GM12878 (cell line): ENCODE measurements at regions not wholly inside any gene's neighbourhood (a gene's known extent, or its start where the extent isn't known, plus 50 kb on each side); places are given as distances from the start of the nearest gene placed in this dataset.

Experiments
- ATAC-seq: fragments of 200-7000 bp; cut with Tn5 transposase; 3 replicates; pipeline ENCODE4 v1.9.1; 2020; ENCODE audit warnings: mild to moderate bottlenecking, moderate library complexity
- BruUV-seq: library from RNA; stranded (reverse); fragments of 400-500 nt; replicated peaks from 2 replicates; lab custom pipeline; 2021; lab: Mats Ljungman, UMichigan
- CTCF ChIA-PET: fragments of 300-600 bp; sonication (Branson Sonifier 250); formaldehyde crosslinking; extraction: SDS; loops from one replicate; lab custom pipeline; 2021; ENCODE audit warnings: inconsistent platforms; lab: Yijun Ruan, JAX
- POLR2A ChIA-PET: fragments of 350-600 bp; formaldehyde crosslinking; extraction: SDS; loops from one replicate; lab custom pipeline; 2021; ENCODE audit warnings: inconsistent platforms; lab: Charles Lee
- RAD21 ChIA-PET: fragments of 300-600 bp; sonication (Branson Sonifier 250); formaldehyde crosslinking; loops from one replicate; lab custom pipeline; 2023; ENCODE audit warnings: antibody characterized with exemption; ENCODE audit not compliant: unreplicated experiment; lab: Charles Lee
- SMC1A ChIA-PET: fragments of 300-600 bp; sonication (Branson Sonifier 250); formaldehyde crosslinking; loops from one replicate; lab custom pipeline; 2023; ENCODE audit not compliant: unreplicated experiment, uncharacterized antibody; lab: Charles Lee
- DNase-seq: peaks from one replicate; pipeline ENCODE4 v3.0.0-alpha.2; 2011; ENCODE audit warnings: low read depth, low spot score
- FAIRE-seq: peaks from 3 replicates; lab custom pipeline; 2011; peaks lifted over from hg19 to GRCh38; lab: Jason Lieb, UNC
- H2AFZ ChIP-seq: 2 replicates; pipeline ENCODE4 v1.6.0; 2011; ENCODE audit warnings: low read depth, low read length, control low read depth; ENCODE audit not compliant: control insufficient read depth
- H3K27ac ChIP-seq: 2 replicates; pipeline ENCODE4 v1.5.1; 2011; ENCODE audit warnings: control low read depth; ENCODE audit not compliant: control insufficient read depth, insufficient read depth
- H3K27me3 ChIP-seq, 2 experiments: replicated peaks in 1 of 2; 2 replicates each; pipeline versions ENCODE4 v1.6.0 to v1.6.1; 2011; ENCODE audit warnings: low read length in 1 of 2; ENCODE audit not compliant: control insufficient read depth in 2 of 2, insufficient read depth in 2 of 2
- H3K36me3 ChIP-seq, 2 experiments: 2 replicates each; pipeline ENCODE4 v1.5.1; 2011; ENCODE audit warnings: low read length in 1 of 2; ENCODE audit not compliant: control insufficient read depth in 2 of 2, insufficient read depth in 2 of 2
- H3K4me1 ChIP-seq: 2 replicates; pipeline ENCODE4 v1.6.1; 2011; ENCODE audit warnings: mild to moderate bottlenecking, low read length, moderate library complexity, mixed read lengths; ENCODE audit not compliant: control insufficient read depth, insufficient read depth
- H3K4me2 ChIP-seq: 2 replicates; pipeline ENCODE4 v1.6.0; 2011; ENCODE audit warnings: control low read depth; ENCODE audit not compliant: control insufficient read depth, insufficient read depth
- H3K4me3 ChIP-seq: fragments of 200-600 bp; sonication (generic); 2 replicates; pipeline ENCODE4 v1.5.1; 2016
- H3K79me2 ChIP-seq: 2 replicates; pipeline ENCODE4 v1.6.0; 2011; ENCODE audit warnings: low read length; ENCODE audit not compliant: control insufficient read depth, insufficient read depth
- H3K9ac ChIP-seq: 2 replicates; pipeline ENCODE4 v1.8.0; 2011; ENCODE audit warnings: low read length, control low read depth, mixed read lengths; ENCODE audit not compliant: control insufficient read depth, insufficient read depth
- H3K9me3 ChIP-seq: replicated peaks from 3 replicates; pipeline ENCODE4 v1.5.1; 2011; ENCODE audit warnings: mild to moderate bottlenecking, low read length; ENCODE audit not compliant: control insufficient read depth, insufficient read depth
- H4K20me1 ChIP-seq: 2 replicates; pipeline ENCODE4 v1.6.0; 2011; ENCODE audit not compliant: control insufficient read depth, insufficient read depth
- BRCA1 ChIP-seq: IDR thresholded peaks from 2 replicates; pipeline ENCODE4 v1.6.1; 2011; ENCODE audit warnings: low read depth, low read length, improper control_type of control experiment
- CBX3 ChIP-seq: fragments of 200-600 bp; sonication (generic); IDR thresholded peaks from 2 replicates; pipeline ENCODE4 v1.6.1; 2016; ENCODE audit warnings: low read depth, borderline replicate concordance
- E4F1 ChIP-seq: fragments of 450-650 bp; IDR thresholded peaks from 2 replicates; pipeline ENCODE4 v1.6.1; 2018; ENCODE audit warnings: borderline replicate concordance, mild to moderate bottlenecking; ENCODE audit not compliant: partially characterized antibody
- JUND ChIP-seq: IDR thresholded peaks from 2 replicates; pipeline ENCODE4 v1.6.1; 2012; ENCODE audit warnings: low read depth, mild to moderate bottlenecking, low read length, improper control_type of control experiment, moderate library complexity
- MEF2B ChIP-seq: fragments of 450-650 bp; IDR thresholded peaks from 2 replicates; pipeline ENCODE4 v1.6.1; 2018; ENCODE audit warnings: mild to moderate bottlenecking, moderate library complexity; ENCODE audit not compliant: partially characterized antibody, poor library complexity, severe bottlenecking
- MYC ChIP-seq: IDR thresholded peaks from 2 replicates; pipeline ENCODE4 v1.6.1; 2011; ENCODE audit warnings: mild to moderate bottlenecking, low read length, moderate library complexity, inconsistent platforms; ENCODE audit not compliant: insufficient read depth, insufficient replicate concordance, insufficient read length, severe bottlenecking
- NKRF ChIP-seq: fragments of 450-650 bp; conservative IDR thresholded peaks from 2 replicates; pipeline ENCODE4 v1.6.1; 2017; ENCODE audit warnings: mild to moderate bottlenecking, moderate library complexity
- RAD21 ChIP-seq: IDR thresholded peaks from 2 replicates; pipeline ENCODE4 v1.6.1; 2011; ENCODE audit warnings: mild to moderate bottlenecking, low read depth, low read length, moderate library complexity; ENCODE audit not compliant: insufficient read depth
- STAT1 ChIP-seq: fragments of 450-650 bp; conservative IDR thresholded peaks from 2 replicates; pipeline ENCODE4 v1.6.1; 2014; ENCODE audit warnings: antibody characterized with exemption, mild to moderate bottlenecking
- TCF7 ChIP-seq: IDR thresholded peaks from 2 replicates; pipeline ENCODE4 v1.6.1; 2014; ENCODE audit warnings: antibody characterized with exemption, borderline replicate concordance
- WGBS: methylation state at CpG from one replicate; pipeline ENCODE4 v1.1.6; 2016; ENCODE audit warnings: low lambda C conversion rate; ENCODE audit not compliant: insufficient replicate concordance, insufficient coverage; ENCODE audit errors: missing lambda C conversion rate; 5-methylcytosine and 5-hydroxymethylcytosine counted together
- in situ Hi-C: fragments of 300-500 bp; cut with MboI; formaldehyde crosslinking; loops from 9 replicates; pipeline ENCODE4 v1.14.3; 2018; ENCODE audit warnings: mixed read lengths
- intact Hi-C: fragments of 100-400 bp; cut with micrococcal nuclease; formaldehyde crosslinking; loops from one replicate; pipeline ENCODE4 v1.14.2; 2022; ENCODE audit not compliant: unreplicated experiment

GRCh38 chr6:134787261-134787877 is 162.5 kb downstream of the ALDH8A1 start:
- no peak overlapping the region for H3K27ac ChIP-seq
- in situ Hi-C loops: no loop called here
- BruUV-seq: no TSS peak
- ATAC-seq (no peak), DNase-seq (no peak), FAIRE-seq (no peak)
- POLR2A ChIA-PET: no interaction called here
- H4K20me1 ChIP-seq: no peaks in the 10 kb centered on the region
- no peak overlapping the region for H3K4me3 ChIP-seq
- H2AFZ ChIP-seq: no peak overlapping the region
- no peaks in the 10 kb centered on the region for H3K27me3 ChIP-seq
- intact Hi-C loops: no loop called here
- no peaks in the 10 kb centered on the region for H3K4me1 ChIP-seq
- RAD21 ChIA-PET: no interaction called here
- TF ChIP-seq TCF7 (no peak), MYC (no peak), JUND (no peak), CBX3 (no peak), BRCA1 (no peak), STAT1 (no peak), RAD21 (no peak), E4F1 (no peak), NKRF (no peak), MEF2B (no peak)
- H3K4me2 ChIP-seq: no peak overlapping the region
- SMC1A ChIA-PET: no interaction called here
- H3K9me3 ChIP-seq: no peaks in the 10 kb centered on the region
- no peak overlapping the region for H3K9ac ChIP-seq
- 38% methylated on average over 6 of the region's 6 CpGs for WGBS
- H3K79me2 ChIP-seq: no peaks in the 10 kb centered on the region
- CTCF ChIA-PET: no interaction called here
- no peaks in the 10 kb centered on the region for H3K36me3 ChIP-seq
